WTC11 (cell line): ENCODE measurements at regions not wholly inside any gene's neighbourhood (a gene's known extent, or its start where the extent isn't known, plus 50 kb on each side); places are given as distances from the start of the nearest gene placed in this dataset.

Experiments used
- ATAC-seq: fragments of 200-7000 bp; cut with Tn5 transposase; 2 replicates; pipeline ENCODE4 v1.10.0; 2021; ENCODE audit warnings: mild to moderate bottlenecking, moderate library complexity
- CTCF ChIA-PET: fragments of 300-600 bp; sonication (Branson Sonifier 250); formaldehyde crosslinking; loops from one replicate; lab custom pipeline; 2021; ENCODE audit warnings: antibody characterized with exemption; lab: Charles Lee
- POLR2A ChIA-PET: fragments of 350-600 bp; sonication (Branson Sonifier 250); formaldehyde crosslinking; loops from one replicate; lab custom pipeline; 2021; ENCODE audit warnings: antibody characterized with exemption; lab: Charles Lee
- DNase-seq: peaks from one replicate; pipeline ENCODE4 v3.0.0; 2021; ENCODE audit warnings: low spot score
- H3K27ac Mint-ChIP-seq: 2 replicates; pipeline ENCODE4 v1.8.0; 2021; ENCODE audit warnings: mixed read lengths
- H3K27me3 Mint-ChIP-seq: 2 replicates; pipeline ENCODE4 v1.8.0; 2021; ENCODE audit warnings: low read depth, mild to moderate bottlenecking, moderate library complexity, mixed read lengths
- H3K36me3 Mint-ChIP-seq: 2 replicates; pipeline ENCODE4 v1.8.0; 2021; ENCODE audit warnings: mixed read lengths
- H3K4me1 Mint-ChIP-seq: 2 replicates; pipeline ENCODE4 v1.8.0; 2022; ENCODE audit warnings: mixed read lengths
- H3K4me3 Mint-ChIP-seq: 2 replicates; pipeline ENCODE4 v1.8.0; 2021; ENCODE audit warnings: mild to moderate bottlenecking, moderate library complexity, mixed read lengths
- H3K9me3 Mint-ChIP-seq: 2 replicates; pipeline ENCODE4 v1.8.0; 2021; ENCODE audit warnings: mixed read lengths
- FOXJ3 ChIP-seq: sonication (generic); formaldehyde crosslinking; IDR thresholded peaks from 2 replicates; pipeline ENCODE4 v1.9.0; 2021; ENCODE audit warnings: missing genetic modification reagents, mild to moderate bottlenecking, borderline replicate concordance
- FOXK1 ChIP-seq: sonication (generic); formaldehyde crosslinking; IDR thresholded peaks from 2 replicates; pipeline ENCODE4 v1.8.0; 2022; ENCODE audit warnings: mild to moderate bottlenecking, moderate library complexity, missing genetic modification reagents
- GTF2I ChIP-seq: fragments of 250-450 bp; sonication (Bioruptor Pico); conservative IDR thresholded peaks from 2 replicates; pipeline ENCODE4 v1.4.0; 2021; ENCODE audit warnings: mild to moderate bottlenecking
- JAZF1 ChIP-seq: fragments of 250-450 bp; sonication (Bioruptor Pico); IDR thresholded peaks from 2 replicates; pipeline ENCODE4 v1.9.0; 2021; ENCODE audit warnings: moderate library complexity, mild to moderate bottlenecking, inconsistent platforms
- NFATC4 ChIP-seq: fragments of 250-450 bp; sonication (Bioruptor Pico); IDR thresholded peaks from 2 replicates; pipeline ENCODE4 v1.9.0; 2021; ENCODE audit warnings: mild to moderate bottlenecking
- NFE2L1 ChIP-seq: sonication (generic); formaldehyde crosslinking; IDR thresholded peaks from 2 replicates; pipeline ENCODE4 v1.8.1; 2023; ENCODE audit warnings: missing genetic modification reagents
- NR2C2 ChIP-seq: sonication (generic); formaldehyde crosslinking; IDR thresholded peaks from 2 replicates; pipeline ENCODE4 v1.8.0; 2022; ENCODE audit warnings: mild to moderate bottlenecking, missing genetic modification reagents
- SOX15 ChIP-seq: fragments of 250-450 bp; sonication (Bioruptor Pico); IDR thresholded peaks from 2 replicates; pipeline ENCODE4 v1.9.0; 2021; ENCODE audit warnings: mild to moderate bottlenecking
- ZBTB21 ChIP-seq: sonication (generic); formaldehyde crosslinking; IDR thresholded peaks from 2 replicates; pipeline ENCODE4 v1.8.1; 2023; ENCODE audit warnings: mild to moderate bottlenecking, missing genetic modification reagents, borderline replicate concordance
- ZNF138 ChIP-seq: sonication (generic); formaldehyde crosslinking; conservative IDR thresholded peaks from 2 replicates; pipeline ENCODE4 v1.8.1; 2022; ENCODE audit warnings: mild to moderate bottlenecking, moderate library complexity, missing genetic modification reagents
- TF ChIP-seq, protein P1 (sequence below): sonication (generic); formaldehyde crosslinking; IDR thresholded peaks from 2 replicates; pipeline ENCODE4 v1.8.1; 2023; ENCODE audit warnings: mild to moderate bottlenecking, missing genetic modification reagents, moderate library complexity
- TF ChIP-seq, protein P2 (sequence below): sonication (generic); formaldehyde crosslinking; IDR thresholded peaks from 2 replicates; pipeline ENCODE4 v1.8.1; 2023; ENCODE audit warnings: mild to moderate bottlenecking, missing genetic modification reagents
- TF ChIP-seq, protein P3 (sequence below): fragments of 250-450 bp; sonication (Bioruptor Pico); IDR thresholded peaks from 2 replicates; pipeline ENCODE4 v1.9.0; 2021; ENCODE audit warnings: mild to moderate bottlenecking, borderline replicate concordance
- TF ChIP-seq, protein P4 (sequence below): fragments of 250-450 bp; sonication (Bioruptor Pico); IDR thresholded peaks from 2 replicates; pipeline ENCODE4 v2.1.2; 2022; ENCODE audit warnings: mild to moderate bottlenecking, moderate library complexity
- TF ChIP-seq, protein P5 (sequence below): sonication (generic); formaldehyde crosslinking; IDR thresholded peaks from 2 replicates; pipeline ENCODE4 v1.8.0; 2022; ENCODE audit warnings: mild to moderate bottlenecking, missing genetic modification reagents
- TF ChIP-seq, protein P6 (sequence below): sonication (generic); formaldehyde crosslinking; IDR thresholded peaks from 2 replicates; pipeline ENCODE4 v1.8.0; 2023; ENCODE audit warnings: missing genetic modification reagents
- TF ChIP-seq, protein P7 (sequence below): sonication (generic); formaldehyde crosslinking; IDR thresholded peaks from 2 replicates; pipeline ENCODE4 v1.8.1; 2022; ENCODE audit warnings: missing genetic modification reagents, borderline replicate concordance

DNA sequence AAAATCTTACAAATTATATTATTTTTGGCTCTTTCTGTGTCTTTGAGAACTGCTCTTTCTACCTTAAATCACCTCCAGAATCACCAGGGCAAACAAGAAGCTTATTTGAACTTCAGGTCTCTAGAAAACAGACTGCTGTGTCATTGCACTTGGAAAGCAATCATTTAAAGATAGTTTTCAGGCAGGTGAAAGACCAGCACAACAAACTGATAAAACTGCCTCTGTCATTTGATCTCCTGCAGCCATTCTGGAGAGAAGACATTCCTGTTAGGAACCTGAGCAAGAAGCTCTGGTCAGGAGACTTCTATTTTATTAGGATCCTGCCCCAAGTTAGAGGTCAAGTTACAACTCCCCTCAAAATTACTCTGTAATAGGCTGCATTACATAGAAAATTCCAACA lies 50.7 kb upstream of the AP4E1 start:
- no peak for DNase-seq
- ChIA-PET CTCF (interaction anchor here (1.2 kb wide), 1 partner anchor 19 kb away, joined by 4 read pairs; no protein-coding TSS in a partner anchor), POLR2A (interaction anchor here (0.6 kb wide), 1 partner anchor 197 kb away, joined by 3 read pairs; no protein-coding TSS in a partner anchor)
- ATAC-seq, result no peak
- Mint-ChIP-seq H3K9me3 (no peaks in the 10 kb centered on the region), H3K4me3 (no peak overlapping the region), H3K27ac (no peak overlapping the region), H3K4me1 (peaks cover 10% of the 10 kb centered on the region), H3K36me3 (no peaks in the 10 kb centered on the region), H3K27me3 (no peaks in the 10 kb centered on the region; the same call in 1 of the 2 replicates)
- TF ChIP-seq, protein P1, sequence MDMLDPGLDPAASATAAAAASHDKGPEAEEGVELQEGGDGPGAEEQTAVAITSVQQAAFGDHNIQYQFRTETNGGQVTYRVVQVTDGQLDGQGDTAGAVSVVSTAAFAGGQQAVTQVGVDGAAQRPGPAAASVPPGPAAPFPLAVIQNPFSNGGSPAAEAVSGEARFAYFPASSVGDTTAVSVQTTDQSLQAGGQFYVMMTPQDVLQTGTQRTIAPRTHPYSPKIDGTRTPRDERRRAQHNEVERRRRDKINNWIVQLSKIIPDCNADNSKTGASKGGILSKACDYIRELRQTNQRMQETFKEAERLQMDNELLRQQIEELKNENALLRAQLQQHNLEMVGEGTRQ (CRISPR knock-in tag), result no peak
- TF ChIP-seq, protein P2, sequence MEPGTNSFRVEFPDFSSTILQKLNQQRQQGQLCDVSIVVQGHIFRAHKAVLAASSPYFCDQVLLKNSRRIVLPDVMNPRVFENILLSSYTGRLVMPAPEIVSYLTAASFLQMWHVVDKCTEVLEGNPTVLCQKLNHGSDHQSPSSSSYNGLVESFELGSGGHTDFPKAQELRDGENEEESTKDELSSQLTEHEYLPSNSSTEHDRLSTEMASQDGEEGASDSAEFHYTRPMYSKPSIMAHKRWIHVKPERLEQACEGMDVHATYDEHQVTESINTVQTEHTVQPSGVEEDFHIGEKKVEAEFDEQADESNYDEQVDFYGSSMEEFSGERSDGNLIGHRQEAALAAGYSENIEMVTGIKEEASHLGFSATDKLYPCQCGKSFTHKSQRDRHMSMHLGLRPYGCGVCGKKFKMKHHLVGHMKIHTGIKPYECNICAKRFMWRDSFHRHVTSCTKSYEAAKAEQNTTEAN (CRISPR knock-in tag), result no peak
- TF ChIP-seq, protein P3, sequence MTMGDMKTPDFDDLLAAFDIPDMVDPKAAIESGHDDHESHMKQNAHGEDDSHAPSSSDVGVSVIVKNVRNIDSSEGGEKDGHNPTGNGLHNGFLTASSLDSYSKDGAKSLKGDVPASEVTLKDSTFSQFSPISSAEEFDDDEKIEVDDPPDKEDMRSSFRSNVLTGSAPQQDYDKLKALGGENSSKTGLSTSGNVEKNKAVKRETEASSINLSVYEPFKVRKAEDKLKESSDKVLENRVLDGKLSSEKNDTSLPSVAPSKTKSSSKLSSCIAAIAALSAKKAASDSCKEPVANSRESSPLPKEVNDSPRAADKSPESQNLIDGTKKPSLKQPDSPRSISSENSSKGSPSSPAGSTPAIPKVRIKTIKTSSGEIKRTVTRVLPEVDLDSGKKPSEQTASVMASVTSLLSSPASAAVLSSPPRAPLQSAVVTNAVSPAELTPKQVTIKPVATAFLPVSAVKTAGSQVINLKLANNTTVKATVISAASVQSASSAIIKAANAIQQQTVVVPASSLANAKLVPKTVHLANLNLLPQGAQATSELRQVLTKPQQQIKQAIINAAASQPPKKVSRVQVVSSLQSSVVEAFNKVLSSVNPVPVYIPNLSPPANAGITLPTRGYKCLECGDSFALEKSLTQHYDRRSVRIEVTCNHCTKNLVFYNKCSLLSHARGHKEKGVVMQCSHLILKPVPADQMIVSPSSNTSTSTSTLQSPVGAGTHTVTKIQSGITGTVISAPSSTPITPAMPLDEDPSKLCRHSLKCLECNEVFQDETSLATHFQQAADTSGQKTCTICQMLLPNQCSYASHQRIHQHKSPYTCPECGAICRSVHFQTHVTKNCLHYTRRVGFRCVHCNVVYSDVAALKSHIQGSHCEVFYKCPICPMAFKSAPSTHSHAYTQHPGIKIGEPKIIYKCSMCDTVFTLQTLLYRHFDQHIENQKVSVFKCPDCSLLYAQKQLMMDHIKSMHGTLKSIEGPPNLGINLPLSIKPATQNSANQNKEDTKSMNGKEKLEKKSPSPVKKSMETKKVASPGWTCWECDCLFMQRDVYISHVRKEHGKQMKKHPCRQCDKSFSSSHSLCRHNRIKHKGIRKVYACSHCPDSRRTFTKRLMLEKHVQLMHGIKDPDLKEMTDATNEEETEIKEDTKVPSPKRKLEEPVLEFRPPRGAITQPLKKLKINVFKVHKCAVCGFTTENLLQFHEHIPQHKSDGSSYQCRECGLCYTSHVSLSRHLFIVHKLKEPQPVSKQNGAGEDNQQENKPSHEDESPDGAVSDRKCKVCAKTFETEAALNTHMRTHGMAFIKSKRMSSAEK (CRISPR knock-in tag), result no peak
- TF ChIP-seq, protein P4, sequence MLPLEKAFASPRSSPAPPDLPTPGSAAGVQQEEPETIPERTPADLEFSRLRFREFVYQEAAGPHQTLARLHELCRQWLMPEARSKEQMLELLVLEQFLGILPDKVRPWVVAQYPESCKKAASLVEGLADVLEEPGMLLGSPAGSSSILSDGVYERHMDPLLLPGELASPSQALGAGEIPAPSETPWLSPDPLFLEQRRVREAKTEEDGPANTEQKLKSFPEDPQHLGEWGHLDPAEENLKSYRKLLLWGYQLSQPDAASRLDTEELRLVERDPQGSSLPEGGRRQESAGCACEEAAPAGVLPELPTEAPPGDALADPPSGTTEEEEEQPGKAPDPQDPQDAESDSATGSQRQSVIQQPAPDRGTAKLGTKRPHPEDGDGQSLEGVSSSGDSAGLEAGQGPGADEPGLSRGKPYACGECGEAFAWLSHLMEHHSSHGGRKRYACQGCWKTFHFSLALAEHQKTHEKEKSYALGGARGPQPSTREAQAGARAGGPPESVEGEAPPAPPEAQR, result no peak
- no peak for TF ChIP-seq NFE2L1 (CRISPR knock-in tag)
- no peak for TF ChIP-seq JAZF1 (CRISPR knock-in tag)

DNA sequence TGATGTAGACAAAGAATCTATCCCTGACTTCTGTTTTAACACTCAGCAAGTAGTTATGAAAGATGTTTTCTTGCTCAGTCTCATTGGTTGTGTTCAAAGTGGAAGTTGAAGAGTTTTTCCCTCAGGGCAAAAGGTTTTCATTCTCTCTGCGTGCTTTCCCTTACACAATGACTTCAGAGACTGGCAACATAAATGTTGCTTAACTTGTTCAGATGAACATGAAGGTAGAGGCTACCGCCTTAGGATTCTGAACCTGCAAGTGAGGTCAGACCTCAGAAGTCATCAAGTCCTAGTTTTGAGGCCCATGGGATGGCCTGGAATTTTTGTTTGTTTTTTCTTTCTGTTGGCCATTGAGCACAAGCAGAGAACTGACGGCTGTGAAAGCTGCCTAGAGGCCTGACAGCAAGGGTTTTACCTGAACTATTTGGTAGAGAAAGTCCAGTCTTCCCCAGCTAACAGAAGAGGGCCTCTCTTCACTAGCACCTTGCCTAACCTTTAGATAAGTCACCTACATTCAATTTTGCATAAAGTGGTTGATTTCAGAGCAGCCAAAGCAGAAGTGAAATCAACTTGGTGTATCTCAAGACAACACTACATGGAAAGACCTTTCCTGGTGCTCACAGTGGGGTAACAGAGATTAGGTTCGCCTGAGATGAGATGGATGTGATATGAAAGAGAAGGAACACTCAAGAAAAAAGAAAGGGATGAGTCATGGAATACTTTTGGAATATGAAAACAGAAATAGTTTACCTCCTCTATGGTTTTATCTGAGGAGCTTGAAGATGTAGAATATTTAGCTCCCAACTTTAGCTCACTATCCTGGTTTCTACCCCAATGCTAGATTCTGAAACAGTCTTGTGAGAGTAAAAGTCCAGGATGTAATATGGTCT lies 53.6 kb upstream of the AP4E1 start:
- Mint-ChIP-seq H3K27me3 (no peaks in the 10 kb centered on the region; the same call in 1 of the 2 replicates), H3K9me3 (no peaks in the 10 kb centered on the region), H3K4me3 (no peak overlapping the region), H3K4me1 (peaks cover 10% of the 10 kb centered on the region), H3K27ac (no peak overlapping the region), H3K36me3 (no peaks in the 10 kb centered on the region)
- ATAC-seq (no peak), DNase-seq (no peak)
- ChIA-PET CTCF (interaction anchor here (0.7 to 1.0 kb wide), 2 partner anchors 22 to 230 kb away, joined by 3 to 4 read pairs; no protein-coding TSS in a partner anchor), POLR2A (no interaction called here)
- TF ChIP-seq FOXK1 (CRISPR knock-in tag), result no peak
- TF ChIP-seq, protein P5, sequence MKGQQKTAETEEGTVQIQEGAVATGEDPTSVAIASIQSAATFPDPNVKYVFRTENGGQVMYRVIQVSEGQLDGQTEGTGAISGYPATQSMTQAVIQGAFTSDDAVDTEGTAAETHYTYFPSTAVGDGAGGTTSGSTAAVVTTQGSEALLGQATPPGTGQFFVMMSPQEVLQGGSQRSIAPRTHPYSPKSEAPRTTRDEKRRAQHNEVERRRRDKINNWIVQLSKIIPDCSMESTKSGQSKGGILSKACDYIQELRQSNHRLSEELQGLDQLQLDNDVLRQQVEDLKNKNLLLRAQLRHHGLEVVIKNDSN, result no peak
- no peak for TF ChIP-seq GTF2I (CRISPR knock-in tag)
- TF ChIP-seq, protein P6, sequence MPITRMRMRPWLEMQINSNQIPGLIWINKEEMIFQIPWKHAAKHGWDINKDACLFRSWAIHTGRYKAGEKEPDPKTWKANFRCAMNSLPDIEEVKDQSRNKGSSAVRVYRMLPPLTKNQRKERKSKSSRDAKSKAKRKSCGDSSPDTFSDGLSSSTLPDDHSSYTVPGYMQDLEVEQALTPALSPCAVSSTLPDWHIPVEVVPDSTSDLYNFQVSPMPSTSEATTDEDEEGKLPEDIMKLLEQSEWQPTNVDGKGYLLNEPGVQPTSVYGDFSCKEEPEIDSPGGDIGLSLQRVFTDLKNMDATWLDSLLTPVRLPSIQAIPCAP (CRISPR knock-in tag), result no peak
- TF ChIP-seq FOXJ3 (CRISPR knock-in tag), result no peak
- no peak for TF ChIP-seq ZNF138
- TF ChIP-seq NFATC4, result no peak
- TF ChIP-seq, protein P2 (CRISPR knock-in tag), result no peak
- TF ChIP-seq, protein P7, sequence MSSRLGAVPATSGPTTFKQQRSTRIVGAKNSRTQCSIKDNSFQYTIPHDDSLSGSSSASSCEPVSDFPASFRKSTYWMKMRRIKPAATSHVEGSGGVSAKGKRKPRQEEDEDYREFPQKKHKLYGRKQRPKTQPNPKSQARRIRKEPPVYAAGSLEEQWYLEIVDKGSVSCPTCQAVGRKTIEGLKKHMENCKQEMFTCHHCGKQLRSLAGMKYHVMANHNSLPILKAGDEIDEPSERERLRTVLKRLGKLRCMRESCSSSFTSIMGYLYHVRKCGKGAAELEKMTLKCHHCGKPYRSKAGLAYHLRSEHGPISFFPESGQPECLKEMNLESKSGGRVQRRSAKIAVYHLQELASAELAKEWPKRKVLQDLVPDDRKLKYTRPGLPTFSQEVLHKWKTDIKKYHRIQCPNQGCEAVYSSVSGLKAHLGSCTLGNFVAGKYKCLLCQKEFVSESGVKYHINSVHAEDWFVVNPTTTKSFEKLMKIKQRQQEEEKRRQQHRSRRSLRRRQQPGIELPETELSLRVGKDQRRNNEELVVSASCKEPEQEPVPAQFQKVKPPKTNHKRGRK (CRISPR knock-in tag), result no peak
- no peak for TF ChIP-seq ZBTB21 (CRISPR knock-in tag)
- TF ChIP-seq, protein P1 (CRISPR knock-in tag), result no peak
- TF ChIP-seq NR2C2 (CRISPR knock-in tag), result no peak
- TF ChIP-seq SOX15 (CRISPR knock-in tag), result no peak
